HEK293 (cell line): ENCODE measurements at regions not wholly inside any gene's neighbourhood (a gene's known extent, or its start where the extent isn't known, plus 50 kb on each side); places are given as distances from the start of the nearest gene placed in this dataset.

ENCODE experiments used
- CTCF ChIA-PET: fragments of 350-600 bp; formaldehyde crosslinking; extraction: SDS; loops from one replicate; lab custom pipeline; 2021; ENCODE audit warnings: antibody characterized with exemption; lab: Yijun Ruan, JAX
- POLR2A ChIA-PET: fragments of 300-600 bp; formaldehyde crosslinking; extraction: SDS; loops from one replicate; lab custom pipeline; 2020; ENCODE audit warnings: antibody characterized with exemption, inconsistent platforms; lab: Yijun Ruan, JAX
- H3K27ac ChIP-seq: fragments of 200-500 bp; sonication (Bioruptor generic); 2 replicates; pipeline ENCODE4 v1.5.1; 2014; ENCODE audit warnings: low read depth, low read length, control low read depth, inconsistent platforms; ENCODE audit errors: extremely low read depth
- H3K36me3 ChIP-seq, 2 experiments: fragments of 200-500 bp in 1 of 2; sonication (Bioruptor generic) in 1 of 2; 1 replicate in 1 of 2; 2 replicates in 1 of 2; pipeline ENCODE4 v1.5.1; 2014 to 2017; ENCODE audit warnings: inconsistent platforms in 2 of 2, low read length in 2 of 2; ENCODE audit not compliant: control insufficient read depth in 2 of 2, insufficient read depth in 1 of 2
- H3K4me1 ChIP-seq: fragments of 200-500 bp; sonication (Bioruptor generic); 2 replicates; pipeline ENCODE4 v1.5.1; 2014; ENCODE audit warnings: mild to moderate bottlenecking, low read length, inconsistent platforms; ENCODE audit not compliant: control insufficient read depth, insufficient read depth
- H3K4me3 ChIP-seq: 2 replicates; pipeline ENCODE4 v1.5.1; 2011; ENCODE audit warnings: low read depth, mild to moderate bottlenecking, control low read depth, low read length, moderate library complexity
- H3K9me3 ChIP-seq: fragments of 200-500 bp; sonication (Bioruptor generic); 2 replicates; pipeline ENCODE4 v1.5.1; 2014; ENCODE audit warnings: low read depth, low read length, inconsistent platforms; ENCODE audit not compliant: control insufficient read depth, insufficient read depth
- CTCF ChIP-seq: fragments of 450-650 bp; formaldehyde crosslinking; IDR thresholded peaks from 2 replicates; pipeline ENCODE4 v1.5.1; 2016; ENCODE audit warnings: missing biosample characterization, missing genetic modification characterization
- GLIS2 ChIP-seq: fragments of 450-650 bp; formaldehyde crosslinking; IDR thresholded peaks from 2 replicates; pipeline ENCODE4 v1.5.1; 2016; ENCODE audit warnings: missing biosample characterization, missing genetic modification characterization
- MZF1 ChIP-seq: fragments of 450-650 bp; formaldehyde crosslinking; IDR thresholded peaks from 2 replicates; pipeline ENCODE4 v1.5.1; 2017; ENCODE audit warnings: missing biosample characterization, missing genetic modification characterization, borderline replicate concordance
- PATZ1 ChIP-seq: fragments of 450-650 bp; formaldehyde crosslinking; IDR thresholded peaks from 2 replicates; pipeline ENCODE4 v1.5.1; 2016; ENCODE audit warnings: missing biosample characterization, missing genetic modification characterization
- TRIM28 ChIP-seq: IDR thresholded peaks from 2 replicates; pipeline ENCODE4 v1.6.1; 2011; ENCODE audit warnings: low read length, control low read depth, borderline replicate concordance
- WT1 ChIP-seq: fragments of 450-650 bp; formaldehyde crosslinking; IDR thresholded peaks from 2 replicates; pipeline ENCODE4 v1.5.1; 2016; ENCODE audit warnings: missing biosample characterization, missing genetic modification characterization
- YY1 ChIP-seq: fragments of 450-650 bp; formaldehyde crosslinking; IDR thresholded peaks from 2 replicates; pipeline ENCODE4 v1.5.1; 2018; ENCODE audit warnings: missing biosample characterization, missing genetic modification characterization
- ZNF155 ChIP-seq: fragments of 450-650 bp; formaldehyde crosslinking; IDR thresholded peaks from 2 replicates; pipeline ENCODE4 v1.5.1; 2016; ENCODE audit warnings: missing biosample characterization, missing genetic modification characterization
- ZNF16 ChIP-seq: fragments of 450-650 bp; formaldehyde crosslinking; IDR thresholded peaks from 2 replicates; pipeline ENCODE4 v1.5.1; 2016; ENCODE audit warnings: low read depth, missing biosample characterization, missing genetic modification characterization
- ZNF211 ChIP-seq: fragments of 450-650 bp; formaldehyde crosslinking; IDR thresholded peaks from 2 replicates; pipeline ENCODE4 v1.5.1; 2016; ENCODE audit warnings: low read depth, missing biosample characterization, missing genetic modification characterization
- ZNF223 ChIP-seq: fragments of 450-650 bp; formaldehyde crosslinking; IDR thresholded peaks from 2 replicates; pipeline ENCODE4 v1.5.1; 2016; ENCODE audit warnings: missing biosample characterization, missing genetic modification characterization
- ZNF248 ChIP-seq: fragments of 450-650 bp; formaldehyde crosslinking; IDR thresholded peaks from 2 replicates; pipeline ENCODE4 v1.5.1; 2017; ENCODE audit warnings: missing biosample characterization, missing genetic modification characterization
- ZNF274 ChIP-seq, 2 experiments: fragments of 200-500 bp in 1 of 2; fragments of 450-650 bp in 1 of 2; sonication (Bioruptor generic) in 1 of 2; formaldehyde crosslinking in 1 of 2; IDR thresholded peaks; 2 replicates each; pipeline versions ENCODE4 v1.5.1 to v1.6.1; 2014 to 2016; ENCODE audit warnings: borderline replicate concordance in 1 of 2, inconsistent platforms in 1 of 2, low read length in 1 of 2, missing biosample characterization in 1 of 2, missing genetic modification characterization in 1 of 2
- ZNF391 ChIP-seq: fragments of 450-650 bp; formaldehyde crosslinking; IDR thresholded peaks from 2 replicates; pipeline ENCODE4 v1.5.1; 2016; ENCODE audit warnings: low read depth, missing biosample characterization, missing genetic modification characterization, borderline replicate concordance
- ZNF398 ChIP-seq: fragments of 450-650 bp; formaldehyde crosslinking; IDR thresholded peaks from 2 replicates; pipeline ENCODE4 v1.5.1; 2017; ENCODE audit warnings: missing biosample characterization, missing genetic modification characterization
- ZNF433 ChIP-seq: fragments of 450-650 bp; formaldehyde crosslinking; IDR thresholded peaks from 2 replicates; pipeline ENCODE4 v1.5.1; 2016; ENCODE audit warnings: missing biosample characterization, missing genetic modification characterization, low read depth
- ZNF510 ChIP-seq: fragments of 450-650 bp; formaldehyde crosslinking; IDR thresholded peaks from 2 replicates; pipeline ENCODE4 v1.5.1; 2018; ENCODE audit warnings: mild to moderate bottlenecking, missing genetic modification characterization, missing biosample characterization; ENCODE audit not compliant: insufficient replicate concordance
- ZNF544 ChIP-seq: fragments of 450-650 bp; formaldehyde crosslinking; IDR thresholded peaks from 2 replicates; pipeline ENCODE4 v1.5.0; 2017; ENCODE audit warnings: missing biosample characterization, missing genetic modification characterization
- ZNF549 ChIP-seq: fragments of 450-650 bp; IDR thresholded peaks from 2 replicates; pipeline ENCODE4 v1.5.1; 2018; ENCODE audit warnings: missing biosample characterization, missing genetic modification characterization, mild to moderate bottlenecking, inconsistent platforms, moderate library complexity
- ZNF560 ChIP-seq: fragments of 450-650 bp; formaldehyde crosslinking; IDR thresholded peaks from 2 replicates; pipeline ENCODE4 v1.5.1; 2017; ENCODE audit warnings: missing biosample characterization, missing genetic modification characterization, borderline replicate concordance
- ZNF677 ChIP-seq: fragments of 450-650 bp; IDR thresholded peaks from 2 replicates; pipeline ENCODE4 v1.5.0; 2018; ENCODE audit warnings: missing biosample characterization, mild to moderate bottlenecking, missing genetic modification characterization, moderate library complexity
- ZNF704 ChIP-seq: fragments of 450-650 bp; formaldehyde crosslinking; IDR thresholded peaks from 2 replicates; pipeline ENCODE4 v1.5.1; 2016; ENCODE audit warnings: missing biosample characterization, missing genetic modification characterization

GRCh38 chr3:99332718-99333117 is 305.7 kb upstream of the COL8A1 start:
- H3K4me1 ChIP-seq: no peaks in the 10 kb centered on the region
- H3K36me3 ChIP-seq: no peaks in the 10 kb centered on the region
- H3K9me3 ChIP-seq: no peaks in the 10 kb centered on the region
- no peak for TF ChIP-seq TRIM28
- TF ChIP-seq ZNF155 (tag by site-specific recombination): no peak
- no peak for TF ChIP-seq ZNF223 (tag by site-specific recombination)
- no peak for TF ChIP-seq ZNF274 (IDR thresholded peaks at IDR 0.05; ENCODE audit: low read length)
- no peak for TF ChIP-seq ZNF274 (tag by site-specific recombination; IDR thresholded peaks at IDR 0.05; ENCODE audit: borderline replicate concordance)
- TF ChIP-seq ZNF398: no peak
- TF ChIP-seq ZNF16 (tag by site-specific recombination): no peak
- ChIA-PET POLR2A (no interaction called here), CTCF (no interaction called here)
- H3K4me3 ChIP-seq: no peak overlapping the region
- H3K27ac ChIP-seq: no peak overlapping the region

- TF ChIP-seq PATZ1 (tag by site-specific recombination) (no peak), CTCF (no peak), ZNF704 (tag by site-specific recombination) (no peak), ZNF248 (tag by site-specific recombination) (no peak), WT1 (tag by site-specific recombination) (no peak), ZNF544 (no peak), ZNF433 (tag by site-specific recombination) (no peak)
- CTCF ChIA-PET: no interaction called here
- H3K36me3 ChIP-seq: no peaks in the 10 kb centered on the region
- no peak overlapping the region for H3K4me3 ChIP-seq
- POLR2A ChIA-PET: no interaction called here
- no peaks in the 10 kb centered on the region for H3K9me3 ChIP-seq
- no peaks in the 10 kb centered on the region for H3K4me1 ChIP-seq
- no peak overlapping the region for H3K27ac ChIP-seq
Observed at GRCh38 chr3:99332276-99332675, 306.1 kb upstream of the COL8A1 start.

- no peak overlapping the region for H3K27ac ChIP-seq
- CTCF ChIA-PET: interaction anchor here (0.7 kb wide), 1 partner anchor 423 kb away, joined by 3 read pairs; no protein-coding TSS in a partner anchor
Observed at GRCh38 chr3:99330924-99331532, 307.4 kb upstream of the COL8A1 start.

More at GRCh38 chr3:99330924-99331532, 307.4 kb upstream of the COL8A1 start:
- TF ChIP-seq ZNF211 (tag by site-specific recombination): no peak
- TF ChIP-seq TRIM28: no peak
- no peak for TF ChIP-seq ZNF391 (tag by site-specific recombination)
- TF ChIP-seq ZNF510 (tag by site-specific recombination): no peak
- no peak for TF ChIP-seq GLIS2 (tag by site-specific recombination)
- no peak for TF ChIP-seq ZNF677
- TF ChIP-seq ZNF549: no peak
- TF ChIP-seq ZNF560 (tag by site-specific recombination): no peak
- no peak for TF ChIP-seq MZF1 (tag by site-specific recombination)
- no peak for TF ChIP-seq YY1 (tag by site-specific recombination)
- Histone ChIP-seq H3K36me3 (no peaks in the 10 kb centered on the region), H3K9me3 (no peaks in the 10 kb centered on the region), H3K4me1 (no peaks in the 10 kb centered on the region), H3K4me3 (no peak overlapping the region)
- POLR2A ChIA-PET: no interaction called here
